DMS 273 treated with DMSO at 0.1 percent for 48 hours (cell line): ENCODE measurements at regions not wholly inside any gene's neighbourhood (a gene's known extent, or its start where the extent isn't known, plus 50 kb on each side); places are given as distances from the start of the nearest gene placed in this dataset.

Experiments used
- DNase-seq: peaks from one replicate; lab custom pipeline; 2025; lab: John Stamatoyannopoulos, UW

- no peak for DNase-seq
These were observed 78.1 kb upstream of the GALNT9 start for GRCh38 chr12:132407451-132407961.

- no peak for DNase-seq
These were observed 77.4 kb upstream of the GALNT9 start for GRCh38 chr12:132406493-132407450.

- DNase-seq: no peak
These were observed 76.4 kb upstream of the GALNT9 start for GRCh38 chr12:132405742-132406251.

- no peak for DNase-seq
These were observed 75.8 kb upstream of the GALNT9 start for GRCh38 chr12:132404951-132405741.

GRCh38 chr12:132404435-132404855 lies 75.1 kb upstream of the GALNT9 start:
- no peak for DNase-seq

GRCh38 chr12:132403636-132404434 lies 74.4 kb upstream of the GALNT9 start:
- DNase-seq: no peak

GRCh38 chr12:132402831-132403416 lies 73.5 kb upstream of the GALNT9 start:
- no peak for DNase-seq

GRCh38 chr12:132401982-132402381 lies 72.6 kb upstream of the GALNT9 start:
- DNase-seq: no peak

- DNase-seq: peak; percentile 40
These were observed 70.7 kb upstream of the GALNT9 start for GRCh38 chr12:132400011-132400641.

- no peak for DNase-seq
These were observed 70.0 kb upstream of the GALNT9 start for GRCh38 chr12:132399092-132400010.

- no peak for DNase-seq
These were observed 69.1 kb upstream of the GALNT9 start for GRCh38 chr12:132398386-132398991.

- DNase-seq: no peak
These were observed 68.6 kb upstream of the GALNT9 start for GRCh38 chr12:132397934-132398385.

- DNase-seq: no peak
These were observed 68.0 kb upstream of the GALNT9 start for GRCh38 chr12:132397152-132397933.

- no peak for DNase-seq
These were observed 67.3 kb upstream of the GALNT9 start for GRCh38 chr12:132396657-132397056.

GRCh38 chr12:132395908-132396305 lies 66.5 kb upstream of the GALNT9 start:
- DNase-seq: no peak

GRCh38 chr12:132395192-132395907 lies 66.0 kb upstream of the GALNT9 start:
- DNase-seq: no peak
